LNCaP clone FGC (cell line): ENCODE measurements at regions not wholly inside any gene's neighbourhood (a gene's known extent, or its start where the extent isn't known, plus 50 kb on each side); places are given as distances from the start of the nearest gene placed in this dataset.
A peak's percentile ranks its signal among the peaks of the same experiment; 100 is the strongest.

ENCODE experiments used
- DNase-seq: peaks from one replicate; pipeline ENCODE4 v3.0.0-alpha.2; 2011; ENCODE audit warnings: low read depth
- H3K4me3 ChIP-seq: 2 replicates; pipeline ENCODE4 v1.5.1; 2011; ENCODE audit warnings: mild to moderate bottlenecking, low read depth, low read length, control low read depth
- CTCF ChIP-seq: IDR thresholded peaks from 2 replicates; pipeline ENCODE4 v1.5.1; 2012; ENCODE audit warnings: mild to moderate bottlenecking; ENCODE audit not compliant: control insufficient read depth, insufficient read depth; ENCODE audit errors: extremely low read depth

- no peak for DNase-seq
- no peak for TF ChIP-seq CTCF
- no peak overlapping the region for H3K4me3 ChIP-seq
Measured at GRCh38 chr1:209232197-209232596, 351.3 kb upstream of the CAMK1G start.

- no peak overlapping the region for H3K4me3 ChIP-seq
- TF ChIP-seq CTCF = no peak
- DNase-seq = no peak
Measured at GRCh38 chr1:209232759-209233158, 350.8 kb upstream of the CAMK1G start.

- H3K4me3 ChIP-seq = no peak overlapping the region
- no peak for TF ChIP-seq CTCF
- DNase-seq = no peak
Measured at GRCh38 chr1:209235166-209235565, 348.3 kb upstream of the CAMK1G start.

GRCh38 chr1:209238356-209238755 is 345.2 kb upstream of the CAMK1G start:
- no peak overlapping the region for H3K4me3 ChIP-seq
- no peak for DNase-seq
- TF ChIP-seq CTCF = no peak

GRCh38 chr1:209240351-209240750 is 343.2 kb upstream of the CAMK1G start:
- DNase-seq = no peak
- no peak for TF ChIP-seq CTCF
- H3K4me3 ChIP-seq = no peak overlapping the region

- no peak for DNase-seq
- no peak overlapping the region for H3K4me3 ChIP-seq
- no peak for TF ChIP-seq CTCF
Measured at GRCh38 chr1:209241487-209241886, 342.0 kb upstream of the CAMK1G start.

GRCh38 chr1:209248649-209249279 is 334.8 kb upstream of the CAMK1G start:
- peak; percentile 30 for DNase-seq
- TF ChIP-seq CTCF = peak; percentile 95

More at GRCh38 chr1:209248649-209249279, 334.8 kb upstream of the CAMK1G start:
- H3K4me3 ChIP-seq = no peak overlapping the region
